ENCODE measurements at regions not wholly inside any gene's neighbourhood (a gene's known extent, or its start where the extent isn't known, plus 50 kb on each side); places are given as distances from the start of the nearest gene placed in this dataset.

DNA sequence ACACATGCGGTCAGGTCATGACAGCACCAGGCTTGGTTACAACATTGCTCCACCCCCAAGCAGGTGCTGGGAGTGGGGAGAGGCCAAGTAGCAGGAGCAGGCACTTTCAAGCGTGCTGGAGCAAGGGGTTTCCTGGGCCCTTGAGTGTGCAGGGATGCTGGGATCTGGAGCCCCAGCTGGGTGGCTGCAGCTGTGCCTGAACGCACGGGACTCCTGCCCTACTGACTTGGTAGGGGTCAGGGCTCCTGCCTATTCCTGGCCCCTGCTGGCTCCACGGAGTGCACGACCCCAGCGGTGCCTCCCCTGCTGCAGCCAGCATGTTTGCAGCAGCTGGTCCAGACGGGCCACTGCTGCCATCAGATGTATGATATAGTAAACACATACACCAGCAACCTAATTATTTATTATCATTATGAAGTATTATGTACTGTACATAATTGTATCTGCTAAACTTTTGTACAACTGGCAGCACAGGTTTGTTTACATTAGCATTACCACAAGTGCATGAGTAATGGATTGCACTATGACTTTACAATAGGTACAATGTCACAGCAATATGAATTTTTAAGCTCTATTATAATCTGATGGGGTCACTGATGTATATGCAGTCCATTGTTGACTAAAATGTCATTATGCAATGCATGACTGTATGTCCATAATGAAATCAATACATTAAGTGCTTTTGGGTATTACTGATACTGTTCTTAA, 620.6 kb downstream of the RAPGEF2 start:
- no peak for TF ChIP-seq EZH2 (IDR thresholded peaks at IDR 0.05; ENCODE audit: insufficient read depth, low read length)
- TF ChIP-seq, protein P1, sequence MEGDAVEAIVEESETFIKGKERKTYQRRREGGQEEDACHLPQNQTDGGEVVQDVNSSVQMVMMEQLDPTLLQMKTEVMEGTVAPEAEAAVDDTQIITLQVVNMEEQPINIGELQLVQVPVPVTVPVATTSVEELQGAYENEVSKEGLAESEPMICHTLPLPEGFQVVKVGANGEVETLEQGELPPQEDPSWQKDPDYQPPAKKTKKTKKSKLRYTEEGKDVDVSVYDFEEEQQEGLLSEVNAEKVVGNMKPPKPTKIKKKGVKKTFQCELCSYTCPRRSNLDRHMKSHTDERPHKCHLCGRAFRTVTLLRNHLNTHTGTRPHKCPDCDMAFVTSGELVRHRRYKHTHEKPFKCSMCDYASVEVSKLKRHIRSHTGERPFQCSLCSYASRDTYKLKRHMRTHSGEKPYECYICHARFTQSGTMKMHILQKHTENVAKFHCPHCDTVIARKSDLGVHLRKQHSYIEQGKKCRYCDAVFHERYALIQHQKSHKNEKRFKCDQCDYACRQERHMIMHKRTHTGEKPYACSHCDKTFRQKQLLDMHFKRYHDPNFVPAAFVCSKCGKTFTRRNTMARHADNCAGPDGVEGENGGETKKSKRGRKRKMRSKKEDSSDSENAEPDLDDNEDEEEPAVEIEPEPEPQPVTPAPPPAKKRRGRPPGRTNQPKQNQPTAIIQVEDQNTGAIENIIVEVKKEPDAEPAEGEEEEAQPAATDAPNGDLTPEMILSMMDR (IDR thresholded peaks at IDR 0.05; ENCODE audit: insufficient read depth, low read depth, low read length) = no peak
